HG03097 (cell line): ENCODE measurements at regions not wholly inside any gene's neighbourhood (a gene's known extent, or its start where the extent isn't known, plus 50 kb on each side); places are given as distances from the start of the nearest gene placed in this dataset.

ENCODE experiments used
- ATAC-seq: cut with Tn5 transposase; IDR thresholded peaks from one replicate; pipeline ENCODE4 v1.9.1; 2021; ENCODE audit not compliant: unreplicated experiment, low FRiP score

- no peak for ATAC-seq
Measured at GRCh38 chr19:31693131-31693932, 344.1 kb upstream of the TSHZ3 start.

GRCh38 chr19:31693933-31694269 is 344.7 kb upstream of the TSHZ3 start:
- ATAC-seq: no peak

GRCh38 chr19:31694761-31695160 is 345.5 kb upstream of the TSHZ3 start:
- ATAC-seq: no peak

- no peak for ATAC-seq
Measured at GRCh38 chr19:31699421-31699820, 350.2 kb upstream of the TSHZ3 start.

- ATAC-seq: no peak
Measured at GRCh38 chr19:31701146-31701545, 351.9 kb upstream of the TSHZ3 start.

GRCh38 chr19:31705656-31706055 is 356.4 kb upstream of the TSHZ3 start:
- no peak for ATAC-seq

- ATAC-seq: no peak
Measured at GRCh38 chr19:31706131-31706530, 356.9 kb upstream of the TSHZ3 start.

- ATAC-seq: no peak
Measured at GRCh38 chr19:31706691-31707620, 357.7 kb upstream of the TSHZ3 start.

GRCh38 chr19:31708520-31708919 is 359.3 kb upstream of the TSHZ3 start:
- no peak for ATAC-seq

- no peak for ATAC-seq
Measured at GRCh38 chr19:31709476-31709875, 360.2 kb upstream of the TSHZ3 start.

GRCh38 chr19:31715249-31715945 is 366.2 kb upstream of the TSHZ3 start:
- ATAC-seq: no peak

GRCh38 chr19:31716826-31717225 is 367.6 kb upstream of the TSHZ3 start:
- ATAC-seq: no peak

- no peak for ATAC-seq
Measured at GRCh38 chr19:31717269-31717923, 368.2 kb upstream of the TSHZ3 start.

GRCh38 chr19:31718032-31718431 is 368.8 kb upstream of the TSHZ3 start:
- no peak for ATAC-seq

GRCh38 chr19:31718898-31719297 is 369.7 kb upstream of the TSHZ3 start:
- ATAC-seq: no peak

GRCh38 chr19:31723101-31723500 is 373.9 kb upstream of the TSHZ3 start:
- no peak for ATAC-seq

GRCh38 chr19:31725051-31725450 is 375.8 kb upstream of the TSHZ3 start:
- no peak for ATAC-seq

GRCh38 chr19:31727536-31727935 is 378.3 kb upstream of the TSHZ3 start:
- no peak for ATAC-seq

GRCh38 chr19:31730270-31730669 is 381.0 kb upstream of the TSHZ3 start:
- ATAC-seq: no peak

GRCh38 chr19:31733591-31733990 is 384.4 kb upstream of the TSHZ3 start:
- no peak for ATAC-seq

- ATAC-seq: no peak
Measured at GRCh38 chr19:31742249-31742648, 393.0 kb upstream of the TSHZ3 start.
